Spleen (tissue), 7 donors: ENCODE measurements at regions not wholly inside any gene's neighbourhood (a gene's known extent, or its start where the extent isn't known, plus 50 kb on each side); places are given as distances from the start of the nearest gene placed in this dataset.

Experiments used
- POLR2A ChIP-seq, 3 donors: fragments of 450-650 bp; IDR thresholded peaks; one replicate each; pipeline ENCODE4 v1.5.1; 2017; ENCODE audit warnings: antibody characterized with exemption in 3 of 3, mild to moderate bottlenecking in 1 of 3
- POLR2AphosphoS5 ChIP-seq, 3 donors: sonication (generic); formaldehyde crosslinking; IDR thresholded peaks; one replicate each; pipeline ENCODE4 v1.5.1; 2017; ENCODE audit warnings: antibody characterized with exemption in 3 of 3
- TF ChIP-seq, protein P1 (sequence below), 11 experiments: fragments of 200-600 bp in 7 of 11; fragments of 450-650 bp in 4 of 11; sonication (generic) in 4 of 11; IDR thresholded peaks in 8 of 11; conservative IDR thresholded peaks in 3 of 11; 1 replicate in 7 of 11; 2 replicates in 4 of 11; pipeline versions ENCODE4 v1.4.0 to v1.8.0; 2016 to 2021; ENCODE audit warnings: antibody characterized with exemption in 11 of 11, inconsistent platforms in 4 of 11, mild to moderate bottlenecking in 1 of 11
- donor health status: DM: no; HTN: no; CAD: no; lungs with moderate emphysema.
- donor health status: DM: no; HTN: no; CAD: no.
- donor health status: DM: no; HTN: no; CAD: no.

DNA sequence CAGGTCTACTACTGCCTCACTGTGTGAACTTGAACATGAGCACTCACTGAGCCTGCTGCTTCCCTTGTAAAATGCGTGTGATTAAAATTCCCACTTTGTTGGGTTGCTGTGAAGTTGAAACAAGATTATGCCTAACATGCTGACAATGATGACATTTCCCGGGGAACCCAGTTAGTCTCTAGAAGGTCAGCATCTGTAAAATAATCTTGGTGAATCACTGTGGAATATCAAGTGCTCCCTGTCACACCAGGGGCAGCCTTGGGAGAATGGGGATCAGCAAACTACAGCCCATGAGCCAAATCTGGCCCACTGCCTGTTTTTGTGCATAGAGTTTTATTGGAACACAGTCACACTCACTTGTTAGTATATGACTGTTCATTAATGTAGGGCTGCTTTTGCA lies 335.2 kb downstream of the MIAT start:
- TF ChIP-seq, protein P1, sequence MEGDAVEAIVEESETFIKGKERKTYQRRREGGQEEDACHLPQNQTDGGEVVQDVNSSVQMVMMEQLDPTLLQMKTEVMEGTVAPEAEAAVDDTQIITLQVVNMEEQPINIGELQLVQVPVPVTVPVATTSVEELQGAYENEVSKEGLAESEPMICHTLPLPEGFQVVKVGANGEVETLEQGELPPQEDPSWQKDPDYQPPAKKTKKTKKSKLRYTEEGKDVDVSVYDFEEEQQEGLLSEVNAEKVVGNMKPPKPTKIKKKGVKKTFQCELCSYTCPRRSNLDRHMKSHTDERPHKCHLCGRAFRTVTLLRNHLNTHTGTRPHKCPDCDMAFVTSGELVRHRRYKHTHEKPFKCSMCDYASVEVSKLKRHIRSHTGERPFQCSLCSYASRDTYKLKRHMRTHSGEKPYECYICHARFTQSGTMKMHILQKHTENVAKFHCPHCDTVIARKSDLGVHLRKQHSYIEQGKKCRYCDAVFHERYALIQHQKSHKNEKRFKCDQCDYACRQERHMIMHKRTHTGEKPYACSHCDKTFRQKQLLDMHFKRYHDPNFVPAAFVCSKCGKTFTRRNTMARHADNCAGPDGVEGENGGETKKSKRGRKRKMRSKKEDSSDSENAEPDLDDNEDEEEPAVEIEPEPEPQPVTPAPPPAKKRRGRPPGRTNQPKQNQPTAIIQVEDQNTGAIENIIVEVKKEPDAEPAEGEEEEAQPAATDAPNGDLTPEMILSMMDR (IDR thresholded peaks at IDR 0.05 in 8 of 11, conservative IDR thresholded peaks at IDR 0.05 in 3 of 11): no peak
- TF ChIP-seq POLR2A (IDR thresholded peaks at IDR 0.05) (no peak), POLR2AphosphoS5 (IDR thresholded peaks at IDR 0.05) (no peak)
